Uterus (tissue), 2 donors: ENCODE measurements at regions not wholly inside any gene's neighbourhood (a gene's known extent, or its start where the extent isn't known, plus 50 kb on each side); places are given as distances from the start of the nearest gene placed in this dataset.

Experiments
- CTCF ChIP-seq, 4 experiments: fragments of 200-600 bp in 2 of 4; fragments of 450-650 bp in 2 of 4; sonication (generic) in 2 of 4; IDR thresholded peaks; one replicate each; pipeline ENCODE4 v1.5.1; 2016 to 2019; ENCODE audit warnings: antibody characterized with exemption in 4 of 4, mild to moderate bottlenecking in 2 of 4, moderate library complexity in 1 of 4
- POLR2A ChIP-seq, 2 donors: fragments of 450-650 bp; IDR thresholded peaks; one replicate each; pipeline ENCODE4 v1.6.1; 2016; ENCODE audit warnings: antibody characterized with exemption in 2 of 2, mild to moderate bottlenecking in 1 of 2, moderate library complexity in 1 of 2

GRCh38 chr12:75756111-75756510, 244.7 kb upstream of the KRR1 start:
- no peak for TF ChIP-seq CTCF (IDR thresholded peaks at IDR 0.05)
- no peak for TF ChIP-seq POLR2A (IDR thresholded peaks at IDR 0.05)
